Endothelial cell of umbilical vein (primary cell): ENCODE measurements at regions not wholly inside any gene's neighbourhood (a gene's known extent, or its start where the extent isn't known, plus 50 kb on each side); places are given as distances from the start of the nearest gene placed in this dataset.

Experiments
- BruUV-seq: library from RNA; stranded (reverse); fragments of 400-500 nt; replicated peaks from 2 replicates; lab custom pipeline; 2021; lab: Mats Ljungman, UMichigan
- CTCF ChIA-PET: fragments of 300-600, 350-600 bp; sonication (Branson Sonifier 250); formaldehyde crosslinking; loops from one replicate; lab custom pipeline; 2021; ENCODE audit warnings: antibody characterized with exemption, inconsistent platforms; lab: Charles Lee
- POLR2A ChIA-PET: fragments of 300-600, 350-600 bp; sonication (Branson Sonifier 250); formaldehyde crosslinking; loops from one replicate; lab custom pipeline; 2021; ENCODE audit warnings: antibody characterized with exemption, inconsistent platforms; lab: Charles Lee
- DNase-seq: peaks from one replicate; pipeline ENCODE4 v3.0.0-alpha.2; 2011; ENCODE audit warnings: low read depth, low spot score
- FAIRE-seq: peaks from 2 replicates; lab custom pipeline; 2011; peaks lifted over from hg19 to GRCh38; lab: Jason Lieb, UNC
- H2AFZ ChIP-seq: 2 replicates; pipeline ENCODE4 v1.6.0; 2012; ENCODE audit warnings: low read depth, low read length, control low read depth, inconsistent platforms
- H3K27ac ChIP-seq: 2 replicates; pipeline ENCODE4 v1.5.1; 2011; ENCODE audit warnings: low read depth, mild to moderate bottlenecking, control low read depth, low read length, moderate library complexity; ENCODE audit not compliant: insufficient read depth
- H3K27me3 ChIP-seq, 2 experiments: 2 replicates each; pipeline versions ENCODE4 v1.6.0 to v1.6.1; 2011; ENCODE audit warnings: low read length in 2 of 2, mixed read lengths in 1 of 2; ENCODE audit not compliant: control insufficient read depth in 2 of 2, insufficient read depth in 2 of 2
- H3K36me3 ChIP-seq, 2 experiments: 2 replicates in 1 of 2; 3 replicates in 1 of 2; pipeline ENCODE4 v1.5.1; 2011; ENCODE audit warnings: low read length in 2 of 2, mild to moderate bottlenecking in 1 of 2, moderate library complexity in 1 of 2; ENCODE audit not compliant: control insufficient read depth in 2 of 2, insufficient read depth in 2 of 2; ENCODE audit errors: extremely low read depth in 1 of 2
- H3K4me1 ChIP-seq: 3 replicates; pipeline ENCODE4 v1.5.1; 2011; ENCODE audit warnings: mild to moderate bottlenecking, low read length; ENCODE audit not compliant: control insufficient read depth, insufficient read depth; ENCODE audit errors: extremely low read depth
- H3K4me2 ChIP-seq: 2 replicates; pipeline ENCODE4 v1.6.1; 2011; ENCODE audit warnings: low read length, control low read depth, mixed read lengths; ENCODE audit not compliant: insufficient read depth
- H3K4me3 ChIP-seq, 3 experiments: fragments of 200-600 bp in 1 of 3; sonication (generic), shearing (Covaris generic) in 1 of 3; replicated peaks in 1 of 3; 2 replicates each; pipeline ENCODE4 v1.5.1; 2011 to 2016; ENCODE audit warnings: control low read depth in 3 of 3, low read length in 3 of 3, mild to moderate bottlenecking in 2 of 3, inconsistent platforms in 1 of 3, low read depth in 1 of 3, moderate library complexity in 1 of 3; ENCODE audit not compliant: insufficient read depth in 1 of 3
- H3K79me2 ChIP-seq: 2 replicates; pipeline ENCODE4 v1.6.0; 2012; ENCODE audit warnings: low read length, inconsistent platforms; ENCODE audit not compliant: control insufficient read depth, insufficient read depth
- H3K9ac ChIP-seq: replicated peaks from 2 replicates; pipeline ENCODE3; 2011; ENCODE audit warnings: low read length, control low read depth; ENCODE audit not compliant: insufficient read depth; ENCODE audit errors: extremely low read depth
- H3K9me1 ChIP-seq: replicated peaks from 3 replicates; pipeline ENCODE4 v1.6.0; 2011; ENCODE audit warnings: mild to moderate bottlenecking, low read length; ENCODE audit not compliant: control insufficient read depth, insufficient read depth; ENCODE audit errors: extremely low read depth
- H3K9me3 ChIP-seq: replicated peaks from 2 replicates; pipeline ENCODE4 v1.5.1; 2012; ENCODE audit warnings: low read length, inconsistent platforms; ENCODE audit not compliant: control insufficient read depth, insufficient read depth
- H4K20me1 ChIP-seq: replicated peaks from 2 replicates; pipeline ENCODE3; 2011; ENCODE audit warnings: mild to moderate bottlenecking, low read length; ENCODE audit not compliant: control insufficient read depth, insufficient read depth; ENCODE audit errors: extremely low read depth
- EZH2 ChIP-seq: IDR thresholded peaks from 2 replicates; pipeline ENCODE4 v1.6.1; 2012; ENCODE audit warnings: borderline replicate concordance, low read depth, mild to moderate bottlenecking, moderate library complexity, low read length, inconsistent platforms; ENCODE audit not compliant: severe bottlenecking
- FOS ChIP-seq: IDR thresholded peaks from 2 replicates; pipeline ENCODE4 v1.6.1; 2011; ENCODE audit warnings: mild to moderate bottlenecking, low read length, moderate library complexity, borderline replicate concordance; ENCODE audit not compliant: insufficient read depth
- GATA2 ChIP-seq: IDR thresholded peaks from 2 replicates; pipeline ENCODE4 v1.7.0; 2011; ENCODE audit warnings: low read depth, mild to moderate bottlenecking, moderate library complexity, mixed read lengths, low read length; ENCODE audit not compliant: insufficient read length, insufficient read depth
- JUN ChIP-seq: IDR thresholded peaks from 2 replicates; pipeline ENCODE4 v1.6.1; 2011; ENCODE audit warnings: borderline replicate concordance, low read depth; ENCODE audit not compliant: insufficient read length, insufficient read depth
- MAX ChIP-seq: IDR thresholded peaks from 2 replicates; pipeline ENCODE4 v1.6.1; 2011; ENCODE audit not compliant: insufficient read depth, insufficient read length
- MYC ChIP-seq: IDR thresholded peaks from one replicate; pipeline ENCODE4 v1.6.1; 2011; ENCODE audit warnings: mild to moderate bottlenecking, low read depth, low read length
- POLR2A ChIP-seq: IDR thresholded peaks from 2 replicates; pipeline ENCODE4 v1.6.1; 2012; ENCODE audit warnings: low read depth, mild to moderate bottlenecking, control low read depth, low read length
- POLR2AphosphoS5 ChIP-seq: IDR thresholded peaks from 2 replicates; pipeline ENCODE4 v1.6.1; 2012; ENCODE audit warnings: low read depth, mild to moderate bottlenecking, control low read depth, low read length, moderate library complexity; ENCODE audit not compliant: insufficient read depth
- dilution Hi-C: fragments of 300-500 bp; cut with MboI; formaldehyde crosslinking; loops from one replicate; pipeline ENCODE4 v1.15.0; 2019; ENCODE audit warnings: low sequenced_read_pairs; ENCODE audit not compliant: extremely low pct_ligation_motif_present
- intact Hi-C: fragments of 100-400 bp; cut with micrococcal nuclease; formaldehyde crosslinking; loops from one replicate; pipeline ENCODE4 v1.10.0; 2022
- TF ChIP-seq, protein P1 (sequence below), 2 donors: IDR thresholded peaks; 1 replicate in 1 of 2; 2 replicates in 1 of 2; pipeline ENCODE4 v1.5.1; 2011; ENCODE audit warnings: low read length in 2 of 2, mild to moderate bottlenecking in 2 of 2, moderate library complexity in 2 of 2, control low read depth in 1 of 2, inconsistent platforms in 1 of 2, low read depth in 1 of 2; ENCODE audit not compliant: insufficient read depth in 1 of 2; ENCODE audit errors: extremely low read depth in 1 of 2

GRCh38 chr16:60328152-60328551 is 1594.0 kb upstream of the GOT2 start:
- DNase-seq (no peak), FAIRE-seq (no peak)
- no peak overlapping the region for H3K4me2 ChIP-seq
- H3K9ac ChIP-seq = no peak overlapping the region
- no peaks in the 10 kb centered on the region for H3K27me3 ChIP-seq
- no peaks in the 10 kb centered on the region for H3K9me3 ChIP-seq
- H3K4me3 ChIP-seq = no peak overlapping the region
- BruUV-seq = no TSS peak
- H4K20me1 ChIP-seq = no peaks in the 10 kb centered on the region
- no peak overlapping the region for H3K27ac ChIP-seq
- CTCF ChIA-PET = interaction anchor here (1.4 kb wide), 1 partner anchor 41 kb away, joined by 3 read pairs; no protein-coding TSS in a partner anchor
- dilution Hi-C loops (no loop called here), intact Hi-C loops (no loop called here)
- H3K36me3 ChIP-seq = no peaks in the 10 kb centered on the region
- no peak for TF ChIP-seq FOS
- no peak for TF ChIP-seq GATA2
- no peak for TF ChIP-seq POLR2A
- no peak for TF ChIP-seq JUN
- TF ChIP-seq POLR2AphosphoS5 = no peak
- TF ChIP-seq, protein P1, sequence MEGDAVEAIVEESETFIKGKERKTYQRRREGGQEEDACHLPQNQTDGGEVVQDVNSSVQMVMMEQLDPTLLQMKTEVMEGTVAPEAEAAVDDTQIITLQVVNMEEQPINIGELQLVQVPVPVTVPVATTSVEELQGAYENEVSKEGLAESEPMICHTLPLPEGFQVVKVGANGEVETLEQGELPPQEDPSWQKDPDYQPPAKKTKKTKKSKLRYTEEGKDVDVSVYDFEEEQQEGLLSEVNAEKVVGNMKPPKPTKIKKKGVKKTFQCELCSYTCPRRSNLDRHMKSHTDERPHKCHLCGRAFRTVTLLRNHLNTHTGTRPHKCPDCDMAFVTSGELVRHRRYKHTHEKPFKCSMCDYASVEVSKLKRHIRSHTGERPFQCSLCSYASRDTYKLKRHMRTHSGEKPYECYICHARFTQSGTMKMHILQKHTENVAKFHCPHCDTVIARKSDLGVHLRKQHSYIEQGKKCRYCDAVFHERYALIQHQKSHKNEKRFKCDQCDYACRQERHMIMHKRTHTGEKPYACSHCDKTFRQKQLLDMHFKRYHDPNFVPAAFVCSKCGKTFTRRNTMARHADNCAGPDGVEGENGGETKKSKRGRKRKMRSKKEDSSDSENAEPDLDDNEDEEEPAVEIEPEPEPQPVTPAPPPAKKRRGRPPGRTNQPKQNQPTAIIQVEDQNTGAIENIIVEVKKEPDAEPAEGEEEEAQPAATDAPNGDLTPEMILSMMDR (IDR thresholded peaks at IDR 0.05; ENCODE audit: extremely low read depth in 1 of 2, insufficient read depth in 1 of 2, low read depth in 1 of 2, low read length in 2 of 2) = no peak
- TF ChIP-seq MAX = no peak
- no peak for TF ChIP-seq EZH2
- TF ChIP-seq MYC = no peak
- H3K79me2 ChIP-seq = no peaks in the 10 kb centered on the region
- POLR2A ChIA-PET = no interaction called here
- H2AFZ ChIP-seq = no peak overlapping the region
- H3K4me1 ChIP-seq = no peaks in the 10 kb centered on the region
- no peaks in the 10 kb centered on the region for H3K9me1 ChIP-seq
